Stimulated activated naive CD4-positive, alpha-beta T cell treated with Interleukin-2 at 50 U/mL for 16 hours (primary cell): ENCODE measurements at regions not wholly inside any gene's neighbourhood (a gene's known extent, or its start where the extent isn't known, plus 50 kb on each side); places are given as distances from the start of the nearest gene placed in this dataset.

Experiments used
- DNase-seq: peaks from one replicate; lab custom pipeline; 2025; lab: John Stamatoyannopoulos, UW

- DNase-seq, result no peak
These were observed 135.7 kb upstream of the IQSEC1 start for GRCh38 chr3:13208706-13209633.

GRCh38 chr3:13207975-13208705 lies 134.9 kb upstream of the IQSEC1 start:
- DNase-seq, result no peak

- DNase-seq, result no peak
These were observed 134.3 kb upstream of the IQSEC1 start for GRCh38 chr3:13207578-13207922.

GRCh38 chr3:13206799-13207577 lies 133.8 kb upstream of the IQSEC1 start:
- DNase-seq, result no peak

- DNase-seq, result no peak
These were observed 132.4 kb upstream of the IQSEC1 start for GRCh38 chr3:13205567-13206143.

GRCh38 chr3:13204177-13204581 lies 130.9 kb upstream of the IQSEC1 start:
- DNase-seq, result no peak

GRCh38 chr3:13203398-13204176 lies 130.4 kb upstream of the IQSEC1 start:
- no peak for DNase-seq

- no peak for DNase-seq
These were observed 129.6 kb upstream of the IQSEC1 start for GRCh38 chr3:13202744-13203397.

GRCh38 chr3:13201851-13202250 lies 128.6 kb upstream of the IQSEC1 start:
- no peak for DNase-seq

- DNase-seq, result no peak
These were observed 127.7 kb upstream of the IQSEC1 start for GRCh38 chr3:13200946-13201345.

GRCh38 chr3:13200465-13200864 lies 127.2 kb upstream of the IQSEC1 start:
- no peak for DNase-seq

GRCh38 chr3:13199899-13200451 lies 126.7 kb upstream of the IQSEC1 start:
- no peak for DNase-seq

GRCh38 chr3:13199006-13199776 lies 126.0 kb upstream of the IQSEC1 start:
- no peak for DNase-seq

- DNase-seq, result no peak
These were observed 125.1 kb upstream of the IQSEC1 start for GRCh38 chr3:13198264-13198879.

GRCh38 chr3:13197795-13198194 lies 124.6 kb upstream of the IQSEC1 start:
- no peak for DNase-seq

GRCh38 chr3:13197281-13197680 lies 124.1 kb upstream of the IQSEC1 start:
- no peak for DNase-seq

- no peak for DNase-seq
These were observed 122.1 kb upstream of the IQSEC1 start for GRCh38 chr3:13195374-13195773.

- DNase-seq, result no peak
These were observed 121.3 kb upstream of the IQSEC1 start for GRCh38 chr3:13194285-13195209.
